GM23338 (cell line): ENCODE measurements at regions not wholly inside any gene's neighbourhood (a gene's known extent, or its start where the extent isn't known, plus 50 kb on each side); places are given as distances from the start of the nearest gene placed in this dataset.
"Not testable (repeated sequence)": the region's sequence is repeated elsewhere in the genome, so short reads cannot be mapped to it uniquely, and the experiment has no call there.

Experiments
- ATAC-seq: fragments of 200-7000 bp; cut with Tn5 transposase; 3 replicates; pipeline ENCODE4 v1.9.1; 2020
- DNase-seq: peaks from one replicate; pipeline ENCODE4 v3.0.0-alpha.2; 2015; ENCODE audit warnings: low spot score
- H2AFZ ChIP-seq: fragments of 200-600 bp; sonication (generic); 2 replicates; pipeline ENCODE4 v1.8.0; 2016; ENCODE audit warnings: antibody characterized with exemption, mild to moderate bottlenecking, moderate library complexity
- H3F3A ChIP-seq: fragments of 200-600 bp; sonication (generic); replicated peaks from 2 replicates; pipeline ENCODE4 v1.8.0; 2017; ENCODE audit warnings: antibody characterized with exemption, mixed run types, low read depth
- H3K27ac ChIP-seq: fragments of 200-600 bp; sonication (generic); 2 replicates; pipeline ENCODE4 v1.6.1; 2016; ENCODE audit warnings: low read depth
- H3K27me3 ChIP-seq: fragments of 200-600 bp; sonication (generic); 2 replicates; pipeline ENCODE4 v1.8.0; 2016; ENCODE audit warnings: mild to moderate bottlenecking, mixed run types, moderate library complexity; ENCODE audit not compliant: insufficient read depth
- H3K36me3 ChIP-seq: fragments of 200-600 bp; sonication (generic); 2 replicates; pipeline ENCODE4 v1.8.0; 2016; ENCODE audit warnings: mild to moderate bottlenecking; ENCODE audit not compliant: insufficient read depth
- H3K4me1 ChIP-seq: fragments of 200-600 bp; sonication (generic); 2 replicates; pipeline ENCODE4 v1.8.0; 2016; ENCODE audit warnings: mild to moderate bottlenecking, moderate library complexity; ENCODE audit not compliant: insufficient read depth
- H3K4me2 ChIP-seq: fragments of 200-600 bp; sonication (generic); 2 replicates; pipeline ENCODE4 v1.7.1; 2017; ENCODE audit warnings: mixed run types
- H3K4me3 ChIP-seq: fragments of 200-600 bp; sonication (generic); 2 replicates; pipeline ENCODE4 v1.6.1; 2016; ENCODE audit warnings: mixed run types
- H3K79me2 ChIP-seq: fragments of 200-600 bp; sonication (generic); replicated peaks from 2 replicates; pipeline ENCODE4 v1.8.0; 2017; ENCODE audit warnings: mild to moderate bottlenecking; ENCODE audit not compliant: insufficient read depth
- H3K9me2 ChIP-seq: fragments of 200-600 bp; sonication (generic); 2 replicates; pipeline ENCODE4 v1.8.0; 2017; ENCODE audit not compliant: insufficient read depth
- H4K20me1 ChIP-seq: fragments of 200-600 bp; sonication (generic); replicated peaks from 2 replicates; pipeline ENCODE4 v1.8.0; 2017; ENCODE audit warnings: mild to moderate bottlenecking; ENCODE audit not compliant: insufficient read depth
- H3K27ac Mint-ChIP-seq: 2 replicates; pipeline ENCODE4 v1.8.0; 2020; ENCODE audit warnings: inconsistent platforms, mild to moderate bottlenecking, moderate library complexity, mixed read lengths
- H3K27me3 Mint-ChIP-seq: 3 replicates; pipeline ENCODE4 v1.8.0; 2022; ENCODE audit warnings: low read depth, mild to moderate bottlenecking, moderate library complexity, mixed read lengths, inconsistent platforms; ENCODE audit not compliant: insufficient read depth, poor library complexity
- H3K36me3 Mint-ChIP-seq: 3 replicates; pipeline ENCODE4 v1.8.0; 2021; ENCODE audit warnings: low read depth, mild to moderate bottlenecking, inconsistent platforms, moderate library complexity, mixed read lengths
- H3K4me1 Mint-ChIP-seq: 3 replicates; pipeline ENCODE4 v1.8.0; 2020; ENCODE audit warnings: mild to moderate bottlenecking, inconsistent platforms, mixed read lengths
- H3K4me3 Mint-ChIP-seq: 3 replicates; pipeline ENCODE4 v1.8.0; 2021; ENCODE audit warnings: moderate library complexity, mild to moderate bottlenecking, inconsistent platforms, mixed read lengths
- H3K9me3 Mint-ChIP-seq: 3 replicates; pipeline ENCODE4 v1.8.0; 2020; ENCODE audit warnings: moderate library complexity, mild to moderate bottlenecking, inconsistent platforms, mixed read lengths
- CREB1 ChIP-seq: fragments of 250-450 bp; sonication (Bioruptor Pico); IDR thresholded peaks from 2 replicates; pipeline ENCODE4 v1.5.0; 2020; ENCODE audit warnings: low read depth, mild to moderate bottlenecking, moderate library complexity
- EZH2 ChIP-seq: fragments of 200-600 bp; sonication (generic); IDR thresholded peaks from one replicate; pipeline ENCODE4 v1.8.0; 2017; ENCODE audit warnings: antibody characterized with exemption, mild to moderate bottlenecking, low read depth; ENCODE audit not compliant: unreplicated experiment
- EZH2phosphoT487 ChIP-seq: fragments of 200-600 bp; sonication (generic); IDR thresholded peaks from one replicate; pipeline ENCODE4 v1.8.1; 2018; ENCODE audit warnings: antibody characterized with exemption; ENCODE audit not compliant: unreplicated experiment
- JUNB ChIP-seq: IDR thresholded peaks from one replicate; pipeline ENCODE4 v1.6.1; 2016; ENCODE audit warnings: antibody characterized with exemption; ENCODE audit not compliant: unreplicated experiment
- NANOG ChIP-seq: IDR thresholded peaks from 2 replicates; pipeline ENCODE4 v1.6.1; 2016; ENCODE audit warnings: antibody characterized with exemption, borderline replicate concordance
- POLR2AphosphoS5 ChIP-seq: IDR thresholded peaks from 2 replicates; pipeline ENCODE4 v1.6.1; 2016; ENCODE audit warnings: antibody characterized with exemption, low read depth
- STAT1 ChIP-seq: IDR thresholded peaks from one replicate; pipeline ENCODE4 v1.6.1; 2016; ENCODE audit warnings: antibody characterized with exemption; ENCODE audit not compliant: unreplicated experiment
- ZNF114 ChIP-seq: fragments of 250-450 bp; sonication (Bioruptor Pico); IDR thresholded peaks from 2 replicates; pipeline ENCODE4 v1.5.0; 2020; ENCODE audit warnings: mild to moderate bottlenecking, moderate library complexity
- ZNF331 ChIP-seq: fragments of 250-450 bp; sonication (Bioruptor Pico); IDR thresholded peaks from 2 replicates; pipeline ENCODE4 v1.5.0; 2020; ENCODE audit warnings: low read depth, mild to moderate bottlenecking, moderate library complexity
- TF ChIP-seq, protein P1 (sequence below): IDR thresholded peaks from 2 replicates; pipeline ENCODE4 v1.6.1; 2016; ENCODE audit warnings: antibody characterized with exemption
- TF ChIP-seq, protein P2 (sequence below), 2 experiments: fragments of 200-600 bp in 1 of 2; sonication (generic) in 1 of 2; conservative IDR thresholded peaks; 2 replicates each; pipeline versions ENCODE4 v1.5.1 to v1.6.1; 2016 to 2017; ENCODE audit warnings: antibody characterized with exemption in 2 of 2, low read depth in 2 of 2, mild to moderate bottlenecking in 2 of 2, moderate library complexity in 1 of 2
- TF ChIP-seq, protein P3 (sequence below): IDR thresholded peaks from one replicate; pipeline ENCODE4 v1.6.1; 2018; ENCODE audit warnings: antibody characterized with exemption; ENCODE audit not compliant: unreplicated experiment

DNA sequence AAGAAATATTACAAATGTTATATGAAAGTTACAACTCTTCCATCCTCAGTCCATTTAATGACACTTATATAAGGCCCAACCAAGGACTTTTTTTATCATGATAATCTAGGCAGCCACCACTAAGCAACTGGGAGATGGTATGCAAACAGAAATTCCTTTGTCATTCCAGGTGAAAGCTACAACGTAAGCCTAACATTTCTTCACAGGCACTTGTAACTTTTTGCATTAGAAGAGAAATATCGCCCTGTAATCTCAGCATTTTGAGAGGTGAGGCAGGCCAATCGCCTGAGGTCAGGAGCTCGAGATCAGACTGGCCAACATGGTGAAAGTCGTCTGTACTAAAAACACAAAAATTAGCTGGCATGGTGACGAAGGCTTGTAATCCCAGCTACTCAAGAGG, 581.2 kb upstream of the SLC8A1 start:
- ATAC-seq, result peak; percentile 61

DNA sequence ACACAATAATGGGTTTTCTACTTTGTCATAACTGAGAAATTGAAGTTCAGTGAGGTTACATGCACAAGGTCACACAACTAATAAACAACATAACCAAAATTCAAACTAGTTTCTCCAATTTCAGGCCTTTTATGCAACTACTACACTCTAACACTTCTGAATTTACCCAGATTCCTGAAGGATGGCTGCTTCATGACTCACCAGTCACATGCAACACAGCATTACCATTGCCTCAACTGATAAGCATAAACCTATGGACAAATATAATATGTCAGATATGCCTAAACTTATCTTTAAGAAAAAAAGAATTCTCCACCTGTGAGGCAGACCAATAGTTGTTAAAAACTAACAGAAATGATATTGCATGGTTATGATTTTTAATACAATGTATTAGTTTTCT, 586.5 kb upstream of the SLC8A1 start:
- no peak overlapping the region for H3K27ac ChIP-seq
- 0 out of 2 replicates have a peak, but pooled peaks cover 4% of the 10 kb centered on the region for H3K36me3 ChIP-seq
- no peaks in the 10 kb centered on the region for H4K20me1 ChIP-seq
- H3K27ac Mint-ChIP-seq, result no peak overlapping the region
- no peak overlapping the region for H2AFZ ChIP-seq
- DNase-seq, result no peak
- H3K79me2 ChIP-seq, result no peaks in the 10 kb centered on the region
- no peak overlapping the region for H3K4me3 ChIP-seq
- H3K27me3 Mint-ChIP-seq, result no peaks in the 10 kb centered on the region
- peaks cover 16% of the 10 kb centered on the region for H3K9me2 ChIP-seq
- no peaks in the 10 kb centered on the region for H3F3A ChIP-seq
- no peak overlapping the region for H3K4me3 Mint-ChIP-seq
- peaks cover 3% of the 10 kb centered on the region; the same call in 1 of the 3 replicates for H3K4me1 Mint-ChIP-seq
- TF ChIP-seq, protein P1, sequence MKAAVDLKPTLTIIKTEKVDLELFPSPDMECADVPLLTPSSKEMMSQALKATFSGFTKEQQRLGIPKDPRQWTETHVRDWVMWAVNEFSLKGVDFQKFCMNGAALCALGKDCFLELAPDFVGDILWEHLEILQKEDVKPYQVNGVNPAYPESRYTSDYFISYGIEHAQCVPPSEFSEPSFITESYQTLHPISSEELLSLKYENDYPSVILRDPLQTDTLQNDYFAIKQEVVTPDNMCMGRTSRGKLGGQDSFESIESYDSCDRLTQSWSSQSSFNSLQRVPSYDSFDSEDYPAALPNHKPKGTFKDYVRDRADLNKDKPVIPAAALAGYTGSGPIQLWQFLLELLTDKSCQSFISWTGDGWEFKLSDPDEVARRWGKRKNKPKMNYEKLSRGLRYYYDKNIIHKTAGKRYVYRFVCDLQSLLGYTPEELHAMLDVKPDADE, result no peak
- TF ChIP-seq POLR2AphosphoS5 (no peak), CREB1 (CRISPR knock-in tag) (no peak), STAT1 (no peak), ZNF331 (CRISPR knock-in tag) (no peak), EZH2phosphoT487 (no peak), ZNF114 (CRISPR knock-in tag) (no peak), EZH2 (no peak), JUNB (no peak)
- TF ChIP-seq, protein P2, sequence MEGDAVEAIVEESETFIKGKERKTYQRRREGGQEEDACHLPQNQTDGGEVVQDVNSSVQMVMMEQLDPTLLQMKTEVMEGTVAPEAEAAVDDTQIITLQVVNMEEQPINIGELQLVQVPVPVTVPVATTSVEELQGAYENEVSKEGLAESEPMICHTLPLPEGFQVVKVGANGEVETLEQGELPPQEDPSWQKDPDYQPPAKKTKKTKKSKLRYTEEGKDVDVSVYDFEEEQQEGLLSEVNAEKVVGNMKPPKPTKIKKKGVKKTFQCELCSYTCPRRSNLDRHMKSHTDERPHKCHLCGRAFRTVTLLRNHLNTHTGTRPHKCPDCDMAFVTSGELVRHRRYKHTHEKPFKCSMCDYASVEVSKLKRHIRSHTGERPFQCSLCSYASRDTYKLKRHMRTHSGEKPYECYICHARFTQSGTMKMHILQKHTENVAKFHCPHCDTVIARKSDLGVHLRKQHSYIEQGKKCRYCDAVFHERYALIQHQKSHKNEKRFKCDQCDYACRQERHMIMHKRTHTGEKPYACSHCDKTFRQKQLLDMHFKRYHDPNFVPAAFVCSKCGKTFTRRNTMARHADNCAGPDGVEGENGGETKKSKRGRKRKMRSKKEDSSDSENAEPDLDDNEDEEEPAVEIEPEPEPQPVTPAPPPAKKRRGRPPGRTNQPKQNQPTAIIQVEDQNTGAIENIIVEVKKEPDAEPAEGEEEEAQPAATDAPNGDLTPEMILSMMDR (conservative IDR thresholded peaks at IDR 0.05; ENCODE audit: low read depth in 2 of 2), result no peak
- TF ChIP-seq, protein P3, sequence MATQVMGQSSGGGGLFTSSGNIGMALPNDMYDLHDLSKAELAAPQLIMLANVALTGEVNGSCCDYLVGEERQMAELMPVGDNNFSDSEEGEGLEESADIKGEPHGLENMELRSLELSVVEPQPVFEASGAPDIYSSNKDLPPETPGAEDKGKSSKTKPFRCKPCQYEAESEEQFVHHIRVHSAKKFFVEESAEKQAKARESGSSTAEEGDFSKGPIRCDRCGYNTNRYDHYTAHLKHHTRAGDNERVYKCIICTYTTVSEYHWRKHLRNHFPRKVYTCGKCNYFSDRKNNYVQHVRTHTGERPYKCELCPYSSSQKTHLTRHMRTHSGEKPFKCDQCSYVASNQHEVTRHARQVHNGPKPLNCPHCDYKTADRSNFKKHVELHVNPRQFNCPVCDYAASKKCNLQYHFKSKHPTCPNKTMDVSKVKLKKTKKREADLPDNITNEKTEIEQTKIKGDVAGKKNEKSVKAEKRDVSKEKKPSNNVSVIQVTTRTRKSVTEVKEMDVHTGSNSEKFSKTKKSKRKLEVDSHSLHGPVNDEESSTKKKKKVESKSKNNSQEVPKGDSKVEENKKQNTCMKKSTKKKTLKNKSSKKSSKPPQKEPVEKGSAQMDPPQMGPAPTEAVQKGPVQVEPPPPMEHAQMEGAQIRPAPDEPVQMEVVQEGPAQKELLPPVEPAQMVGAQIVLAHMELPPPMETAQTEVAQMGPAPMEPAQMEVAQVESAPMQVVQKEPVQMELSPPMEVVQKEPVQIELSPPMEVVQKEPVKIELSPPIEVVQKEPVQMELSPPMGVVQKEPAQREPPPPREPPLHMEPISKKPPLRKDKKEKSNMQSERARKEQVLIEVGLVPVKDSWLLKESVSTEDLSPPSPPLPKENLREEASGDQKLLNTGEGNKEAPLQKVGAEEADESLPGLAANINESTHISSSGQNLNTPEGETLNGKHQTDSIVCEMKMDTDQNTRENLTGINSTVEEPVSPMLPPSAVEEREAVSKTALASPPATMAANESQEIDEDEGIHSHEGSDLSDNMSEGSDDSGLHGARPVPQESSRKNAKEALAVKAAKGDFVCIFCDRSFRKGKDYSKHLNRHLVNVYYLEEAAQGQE, result no peak
- H3K4me1 ChIP-seq, result peaks cover 3% of the 10 kb centered on the region; the same call in 1 of the 2 replicates
- no peaks in the 10 kb centered on the region for H3K9me3 Mint-ChIP-seq
- no peak for ATAC-seq
- peaks cover 4% of the 10 kb centered on the region; the same call in 2 of the 3 replicates for H3K36me3 Mint-ChIP-seq
- no peaks in the 10 kb centered on the region for H3K27me3 ChIP-seq
- H3K4me2 ChIP-seq, result no peak overlapping the region

More for the DNA sequence above, 581.2 kb upstream of the SLC8A1 start:
- Histone ChIP-seq H3K4me2 (peak overlapping the region; percentile 15), H3K27ac (no peak overlapping the region), H2AFZ (no peak overlapping the region), H3K79me2 (no peaks in the 10 kb centered on the region), H3K36me3 (no peaks in the 10 kb centered on the region), H3K27me3 (no peaks in the 10 kb centered on the region), H3F3A (no peaks in the 10 kb centered on the region), H4K20me1 (no peaks in the 10 kb centered on the region), H3K4me1 (no peaks in the 10 kb centered on the region; the same call in 1 of the 2 replicates), H3K9me2 (peaks cover 5% of the 10 kb centered on the region), H3K4me3 (no peak overlapping the region)
- Mint-ChIP-seq H3K4me1 (peaks cover 11% of the 10 kb centered on the region), H3K27me3 (no peaks in the 10 kb centered on the region), H3K9me3 (peaks cover 3% of the 10 kb centered on the region; the same call in 2 of the 3 replicates), H3K27ac (peak overlapping the region; percentile 77), H3K36me3 (no peaks in the 10 kb centered on the region), H3K4me3 (no peak overlapping the region)
- peak; percentile 67 for DNase-seq
- TF ChIP-seq CREB1 (CRISPR knock-in tag), result no peak
- peak; percentile 54 for TF ChIP-seq NANOG

DNA sequence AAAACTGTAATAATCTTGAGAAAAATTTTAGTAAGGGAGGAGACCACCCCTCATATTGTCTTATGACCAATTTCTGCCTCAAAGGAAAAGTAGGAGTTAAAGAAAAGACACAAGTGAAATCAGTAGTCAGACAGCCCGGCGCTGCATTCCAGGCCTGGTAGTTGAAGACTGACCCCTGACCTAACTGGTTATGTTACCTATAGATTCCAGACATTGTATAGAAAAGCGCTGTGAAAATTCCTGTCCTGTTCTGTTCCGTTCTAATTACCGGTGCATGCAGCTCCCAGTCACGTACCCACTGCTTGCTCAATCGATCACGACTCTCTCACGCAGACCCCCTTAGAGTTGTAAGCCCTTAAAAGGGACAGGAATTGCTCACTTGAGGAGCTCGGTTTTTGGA, 587.9 kb upstream of the SLC8A1 start:
- H3K79me2 ChIP-seq, H3K4me3 ChIP-seq, H3F3A ChIP-seq, H3K36me3 ChIP-seq, H3K27ac ChIP-seq, H3K4me2 ChIP-seq, H3K36me3 Mint-ChIP-seq, H3K4me1 Mint-ChIP-seq, H3K27me3 ChIP-seq, H4K20me1 ChIP-seq, H3K27ac Mint-ChIP-seq, ATAC-seq, H3K27me3 Mint-ChIP-seq, H3K4me3 Mint-ChIP-seq, H3K9me3 Mint-ChIP-seq, H3K4me1 ChIP-seq: not testable (repeated sequence)
- peaks cover 16% of the 10 kb centered on the region for H3K9me2 ChIP-seq
- peak overlapping the region; percentile 57; the same call in 1 of the 2 replicates for H2AFZ ChIP-seq
- peak; percentile 8 for DNase-seq
